ENCODE measurements at regions not wholly inside any gene's neighbourhood (a gene's known extent, or its start where the extent isn't known, plus 50 kb on each side); places are given as distances from the start of the nearest gene placed in this dataset.

- TF ChIP-seq CTCF (IDR thresholded peaks at IDR 0.05; ENCODE audit: low read depth, low read length) (no peak), EZH2phosphoT487 (IDR thresholded peaks at IDR 0.05; ENCODE audit: low read depth) (no peak)
Observed at GRCh38 chr6:47952640-47953039, 158.4 kb downstream of the PTCHD4 start.

All from OCI-LY3 (cell line).